ENCODE measurements at regions not wholly inside any gene's neighbourhood (a gene's known extent, or its start where the extent isn't known, plus 50 kb on each side); places are given as distances from the start of the nearest gene placed in this dataset.

DNA sequence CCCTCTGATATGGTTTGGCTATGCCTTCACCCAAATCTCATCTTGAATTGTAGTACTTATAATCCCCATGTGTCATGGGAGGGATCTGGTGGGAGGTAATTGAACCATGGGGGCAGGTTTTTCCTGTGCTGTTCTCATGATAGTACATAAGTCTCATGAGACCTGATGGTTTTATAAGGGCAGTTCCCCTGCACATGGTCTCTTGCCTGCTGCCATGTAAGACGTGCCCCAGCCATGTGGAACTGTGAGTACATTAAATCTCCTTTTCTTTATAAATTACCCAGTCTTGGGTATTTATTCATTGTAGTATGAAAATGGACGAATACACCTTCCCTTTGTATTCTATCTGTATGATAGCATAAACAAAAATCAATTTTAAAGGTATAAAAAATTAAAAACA, 333.4 kb upstream of the FBXO33 start:
- H3K9me3 ChIP-seq, result no peaks in the 10 kb centered on the region
- intact Hi-C loops (cut with DNase I), result no loop called here
- H3K27me3 ChIP-seq, result no peaks in the 10 kb centered on the region
- no peak for TF ChIP-seq POLR2A (IDR thresholded peaks at IDR 0.05)
- TF ChIP-seq, protein P1, sequence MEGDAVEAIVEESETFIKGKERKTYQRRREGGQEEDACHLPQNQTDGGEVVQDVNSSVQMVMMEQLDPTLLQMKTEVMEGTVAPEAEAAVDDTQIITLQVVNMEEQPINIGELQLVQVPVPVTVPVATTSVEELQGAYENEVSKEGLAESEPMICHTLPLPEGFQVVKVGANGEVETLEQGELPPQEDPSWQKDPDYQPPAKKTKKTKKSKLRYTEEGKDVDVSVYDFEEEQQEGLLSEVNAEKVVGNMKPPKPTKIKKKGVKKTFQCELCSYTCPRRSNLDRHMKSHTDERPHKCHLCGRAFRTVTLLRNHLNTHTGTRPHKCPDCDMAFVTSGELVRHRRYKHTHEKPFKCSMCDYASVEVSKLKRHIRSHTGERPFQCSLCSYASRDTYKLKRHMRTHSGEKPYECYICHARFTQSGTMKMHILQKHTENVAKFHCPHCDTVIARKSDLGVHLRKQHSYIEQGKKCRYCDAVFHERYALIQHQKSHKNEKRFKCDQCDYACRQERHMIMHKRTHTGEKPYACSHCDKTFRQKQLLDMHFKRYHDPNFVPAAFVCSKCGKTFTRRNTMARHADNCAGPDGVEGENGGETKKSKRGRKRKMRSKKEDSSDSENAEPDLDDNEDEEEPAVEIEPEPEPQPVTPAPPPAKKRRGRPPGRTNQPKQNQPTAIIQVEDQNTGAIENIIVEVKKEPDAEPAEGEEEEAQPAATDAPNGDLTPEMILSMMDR (IDR thresholded peaks at IDR 0.05), result no peak
- DNase-seq (no peak), ATAC-seq (no peak)
- H3K4me1 ChIP-seq, result no peaks in the 10 kb centered on the region
- 35 to 52% methylated on average over 2 of the region's 2 CpGs for WGBS, 2 donors
- H3K36me3 ChIP-seq (replicated peaks in 1 of 2; ENCODE audit: insufficient read depth in 1 of 2, low read depth in 2 of 2), result no peaks in the 10 kb centered on the region
- H3K4me3 ChIP-seq, result no peak overlapping the region
- H3K27ac ChIP-seq, result no peak overlapping the region

DNA sequence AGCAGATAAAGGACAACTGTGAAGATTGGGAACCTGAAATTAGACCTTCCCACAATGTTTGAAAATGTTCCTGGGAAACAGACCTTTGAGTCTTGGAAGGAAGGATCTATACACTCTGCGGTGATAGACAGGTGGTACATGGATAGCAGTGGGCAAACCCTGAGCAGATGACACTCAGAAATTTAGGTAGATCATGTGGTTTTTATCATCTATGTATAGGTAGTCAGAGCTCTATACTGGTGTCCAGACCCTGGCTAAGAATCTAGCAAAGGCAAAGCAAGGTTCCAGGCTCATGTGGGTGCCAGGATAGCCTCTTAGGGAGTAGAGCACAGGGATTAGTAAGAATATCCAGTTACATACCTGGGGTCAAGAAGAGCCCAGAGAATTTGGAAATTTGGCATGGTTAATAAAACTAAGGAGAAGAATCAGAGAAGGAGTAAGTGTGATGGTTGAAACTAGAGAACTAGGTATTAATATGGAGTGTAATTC, 331.2 kb upstream of the FBXO33 start:
- Histone ChIP-seq H3K9me3 (no peaks in the 10 kb centered on the region), H3K36me3 (replicated peaks in 1 of 2; ENCODE audit: insufficient read depth in 1 of 2, low read depth in 2 of 2) (no peaks in the 10 kb centered on the region), H3K27ac (no peak overlapping the region), H3K4me3 (no peak overlapping the region), H3K4me1 (no peaks in the 10 kb centered on the region), H3K27me3 (no peaks in the 10 kb centered on the region)
- intact Hi-C loops (cut with DNase I), result no loop called here
- ATAC-seq (no peak), DNase-seq (no peak)
- TF ChIP-seq, protein P1 (IDR thresholded peaks at IDR 0.05), result no peak
- no peak for TF ChIP-seq POLR2A (IDR thresholded peaks at IDR 0.05)
- WGBS, 2 donors, result 93 to 100% methylated on average over 1 of the region's 1 CpG

DNA sequence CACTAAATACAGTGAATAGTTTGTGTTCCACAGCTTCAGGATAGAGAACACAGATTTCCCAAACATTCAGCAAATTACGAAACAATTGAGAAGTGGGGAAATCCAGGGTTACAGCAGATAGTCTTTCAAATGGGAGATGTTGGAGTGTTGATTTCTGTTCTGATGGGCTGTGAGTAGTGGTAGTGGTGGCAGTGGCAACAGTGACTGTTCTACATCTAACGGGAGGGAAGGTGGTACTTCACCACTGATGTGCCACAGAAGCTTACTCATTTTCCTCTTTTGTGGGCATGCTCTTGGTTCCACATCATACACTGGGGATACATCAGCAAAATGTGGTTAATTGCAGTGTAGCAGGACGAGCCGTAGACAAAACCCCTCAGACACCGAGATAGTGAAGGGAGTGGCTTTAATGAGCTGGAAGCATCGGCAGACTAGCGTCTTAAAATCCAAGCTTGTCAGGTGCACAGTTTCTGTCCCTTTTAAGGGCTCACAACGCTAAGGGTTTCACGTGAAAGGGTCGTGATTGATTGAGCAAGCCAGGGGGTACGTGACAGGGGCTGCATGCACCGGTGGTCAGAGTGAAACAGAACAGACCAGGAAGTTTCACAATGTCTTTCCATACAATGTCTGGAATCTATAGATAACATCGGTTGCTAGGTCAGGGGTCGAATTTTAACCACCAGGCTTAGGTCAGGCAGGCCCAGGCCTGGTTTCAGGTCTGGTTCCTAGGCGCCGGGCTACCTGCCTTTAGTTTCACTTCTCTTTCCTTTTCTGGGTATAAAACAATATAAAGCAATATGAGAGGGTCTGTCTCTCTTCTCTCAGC, 330.6 kb upstream of the FBXO33 start:
- intact Hi-C loops (cut with DNase I), result no loop called here
- no peak overlapping the region for H3K4me3 ChIP-seq
- H3K36me3 ChIP-seq (replicated peaks in 1 of 2; ENCODE audit: insufficient read depth in 1 of 2, low read depth in 2 of 2), result no peaks in the 10 kb centered on the region
- no peak overlapping the region for H3K27ac ChIP-seq
- 57 to 65% methylated on average over 16 of the region's 16 CpGs for WGBS, 2 donors
- no peaks in the 10 kb centered on the region for H3K27me3 ChIP-seq
- ATAC-seq (no peak), DNase-seq (no peak)
- TF ChIP-seq POLR2A (IDR thresholded peaks at IDR 0.05), result no peak
- TF ChIP-seq, protein P1 (IDR thresholded peaks at IDR 0.05), result no peak
- H3K9me3 ChIP-seq, result no peaks in the 10 kb centered on the region
- no peaks in the 10 kb centered on the region for H3K4me1 ChIP-seq

DNA sequence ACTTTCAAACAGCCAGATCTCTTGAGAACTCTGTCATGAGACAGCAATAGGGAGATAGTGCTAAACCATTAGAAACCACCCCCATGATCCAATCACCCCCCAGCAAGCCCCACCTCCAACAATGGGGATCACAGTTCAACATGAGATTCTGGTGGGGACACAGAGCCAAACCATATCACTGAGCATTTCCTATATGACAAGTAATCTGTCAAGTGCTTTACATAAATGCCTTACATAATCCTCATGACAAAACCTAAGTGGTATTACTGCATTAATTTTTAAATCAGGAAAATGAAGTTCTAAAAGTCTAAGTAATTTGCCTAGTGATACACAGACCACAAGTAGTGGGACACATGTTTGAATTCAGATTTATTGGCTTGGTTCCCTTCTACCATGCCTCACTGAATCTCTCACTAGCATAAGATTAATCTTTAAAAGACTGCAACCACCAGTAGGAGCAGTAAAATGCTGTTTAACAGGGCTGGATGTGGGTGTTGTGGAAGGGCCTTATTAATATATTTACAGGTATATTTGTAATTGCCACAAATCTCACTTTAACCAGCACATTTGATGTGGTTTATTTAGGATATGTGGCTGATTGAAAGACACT, 323.1 kb upstream of the FBXO33 start:
- Histone ChIP-seq H3K27me3 (no peaks in the 10 kb centered on the region), H3K9me3 (no peaks in the 10 kb centered on the region), H3K36me3 (replicated peaks in 1 of 2; ENCODE audit: insufficient read depth in 1 of 2, low read depth in 2 of 2) (no peaks in the 10 kb centered on the region), H3K4me3 (no peak overlapping the region), H3K27ac (no peak overlapping the region), H3K4me1 (no peaks in the 10 kb centered on the region)
- no peak for TF ChIP-seq POLR2A (IDR thresholded peaks at IDR 0.05)
- TF ChIP-seq, protein P1 (IDR thresholded peaks at IDR 0.05), result no peak
- no peak for DNase-seq
- intact Hi-C loops (cut with DNase I), result no loop called here
- no peak for ATAC-seq
